Stimulated activated CD8-positive, alpha-beta memory T cell treated with anti-CD3 and anti-CD28 coated beads, Interleukin-4, amount 100 ng/mL, for 48 hours (primary cell): ENCODE measurements at regions not wholly inside any gene's neighbourhood (a gene's known extent, or its start where the extent isn't known, plus 50 kb on each side); places are given as distances from the start of the nearest gene placed in this dataset.

Source experiments
- DNase-seq: peaks from one replicate; pipeline ENCODE4 v3.0.0-alpha.2; 2020

DNA sequence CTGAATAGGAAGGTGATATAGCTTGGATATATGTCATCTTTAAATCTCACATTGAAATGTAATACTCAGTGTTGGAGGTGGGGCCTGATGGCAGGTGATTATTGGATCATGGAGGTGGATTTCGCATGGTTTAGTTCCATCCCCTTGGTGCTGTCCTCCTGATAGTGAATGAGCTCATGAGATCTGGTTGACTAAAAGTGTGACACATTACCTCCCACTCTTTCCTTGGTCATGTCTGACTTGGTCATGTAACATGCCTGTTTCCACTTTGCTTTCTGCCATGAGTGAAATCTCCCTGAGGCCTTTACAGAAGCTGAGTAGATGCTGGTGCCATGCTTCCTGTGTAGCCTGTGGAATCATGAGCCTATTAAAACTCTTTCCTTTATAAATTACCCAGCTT lies 664.5 kb upstream of the NR5A2 start:
- no peak for DNase-seq

DNA sequence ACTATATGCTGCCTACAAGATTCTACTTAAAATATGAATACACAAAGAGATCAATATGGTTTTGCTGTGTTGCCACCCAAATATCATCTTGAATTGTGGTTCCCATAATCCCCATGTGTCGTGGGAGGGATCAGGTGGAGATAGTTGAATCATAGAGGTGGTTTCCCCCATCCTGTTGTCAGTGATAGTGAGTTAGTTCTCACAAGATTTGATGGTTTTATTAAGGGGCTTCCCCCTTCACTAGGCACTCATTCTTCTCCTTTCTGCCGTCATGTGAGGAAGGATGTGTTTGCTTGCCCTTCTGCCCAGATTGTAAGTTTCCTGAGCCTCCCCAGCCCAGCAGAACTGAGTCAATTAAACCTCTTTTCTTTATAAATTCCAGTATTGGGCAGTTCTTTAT lies 654.4 kb upstream of the NR5A2 start:
- no peak for DNase-seq

DNA sequence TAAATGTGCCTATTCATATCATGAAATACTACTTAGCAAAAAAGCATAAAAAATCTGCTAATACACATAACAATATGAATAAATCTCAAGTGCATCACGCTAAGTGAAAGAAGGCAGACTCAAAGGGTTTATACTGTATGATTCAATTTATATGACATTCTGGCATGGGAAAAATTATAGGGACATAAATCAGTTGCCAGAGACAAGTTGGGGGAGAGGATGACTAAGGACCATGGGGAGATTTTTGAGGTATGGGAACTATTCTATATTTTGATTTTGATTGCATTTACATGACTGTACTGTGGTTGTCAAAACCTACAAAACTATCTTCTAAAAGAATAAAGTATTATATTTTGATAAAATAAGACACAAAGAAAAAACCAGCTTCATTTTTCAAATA lies 650.3 kb upstream of the NR5A2 start:
- no peak for DNase-seq

DNA sequence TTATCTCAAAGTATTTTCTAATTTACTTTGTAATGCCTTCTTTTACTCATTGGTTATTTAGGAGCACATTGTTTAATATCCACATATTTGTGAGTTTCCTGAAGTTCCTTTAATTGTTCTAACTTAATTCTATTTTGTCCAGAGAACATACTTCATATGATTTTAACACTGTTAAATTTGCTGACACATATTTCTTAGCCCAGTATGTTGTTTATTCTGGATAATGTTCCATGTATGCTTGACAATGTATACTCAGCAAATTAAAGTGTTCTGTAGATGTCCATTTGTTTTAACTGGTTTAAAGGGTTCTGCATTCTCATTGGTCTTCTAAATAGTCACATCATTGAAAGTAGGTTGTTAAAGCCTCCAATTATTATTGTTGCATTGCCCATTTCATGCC lies 643.7 kb upstream of the NR5A2 start:
- DNase-seq = no peak

DNA sequence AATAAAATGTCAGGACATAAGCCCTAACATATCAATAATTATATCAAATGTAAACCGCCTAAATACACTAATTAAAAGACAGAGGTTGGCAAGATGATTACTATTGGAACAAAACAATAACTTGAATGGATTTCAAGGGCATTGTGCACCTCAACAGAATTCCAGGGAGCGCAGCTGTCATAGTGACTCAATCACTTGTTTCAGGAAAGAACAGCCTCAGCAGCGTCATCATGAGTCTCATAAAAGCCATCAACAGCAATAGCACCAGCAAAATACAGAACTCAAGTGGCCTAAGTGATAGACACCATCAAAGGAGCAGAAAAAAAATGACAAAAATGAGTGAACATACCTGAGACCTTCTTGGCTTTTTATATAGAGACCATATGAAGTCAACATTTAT lies 632.7 kb upstream of the NR5A2 start:
- DNase-seq = no peak

DNA sequence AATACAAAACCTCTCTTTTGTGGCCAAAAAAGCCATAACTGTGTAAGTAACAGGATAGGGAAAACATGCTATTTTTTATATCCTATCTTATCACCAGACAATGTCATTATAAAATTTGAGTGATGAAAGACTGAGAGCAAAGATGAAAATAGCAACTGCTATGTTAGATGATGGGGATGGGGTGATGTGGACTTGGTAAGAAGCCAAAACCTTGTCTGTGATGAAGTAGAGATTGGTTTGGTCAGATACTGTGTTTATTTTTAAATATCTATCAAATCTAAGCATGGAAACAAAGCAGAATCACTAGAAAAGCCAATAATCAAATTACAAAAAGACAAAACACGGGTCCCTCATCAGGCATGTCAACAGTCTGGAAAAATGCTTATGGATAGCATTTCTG lies 631.1 kb upstream of the NR5A2 start:
- no peak for DNase-seq

DNA sequence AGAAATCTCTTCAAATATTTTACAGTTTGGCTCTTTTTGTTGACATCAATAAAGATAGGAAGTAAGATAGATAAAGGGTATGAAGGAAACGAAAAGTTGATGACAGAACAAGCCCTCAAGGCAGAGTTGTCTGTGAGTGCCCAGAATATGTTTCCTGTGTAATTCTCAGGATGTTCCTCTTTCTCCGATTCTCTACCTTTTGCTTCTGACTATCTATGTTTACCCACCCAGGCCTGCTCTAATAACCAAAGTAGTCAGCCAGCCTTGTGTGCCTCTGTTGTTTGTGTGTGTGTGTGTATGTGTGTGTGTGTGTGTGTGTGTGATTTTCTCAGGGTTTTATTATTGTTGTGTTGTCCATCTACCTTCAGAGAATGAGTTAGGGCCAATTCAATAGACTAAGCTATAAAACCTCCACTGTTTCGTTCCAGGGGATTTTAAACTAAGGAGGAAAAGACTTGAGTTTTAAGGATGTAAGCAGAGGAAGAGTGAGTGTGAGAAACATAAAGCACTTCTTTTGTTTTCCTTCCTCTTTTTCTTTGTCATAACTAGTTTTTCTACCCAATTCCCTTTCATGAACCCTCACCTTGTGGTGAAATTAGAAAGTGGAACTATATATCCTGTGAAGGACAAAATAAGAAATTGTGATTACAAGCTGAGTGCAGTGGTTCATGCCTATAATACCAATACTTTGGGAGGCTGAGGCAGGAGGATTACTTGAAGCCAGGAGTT lies 627.4 kb upstream of the NR5A2 start:
- DNase-seq = no peak

DNA sequence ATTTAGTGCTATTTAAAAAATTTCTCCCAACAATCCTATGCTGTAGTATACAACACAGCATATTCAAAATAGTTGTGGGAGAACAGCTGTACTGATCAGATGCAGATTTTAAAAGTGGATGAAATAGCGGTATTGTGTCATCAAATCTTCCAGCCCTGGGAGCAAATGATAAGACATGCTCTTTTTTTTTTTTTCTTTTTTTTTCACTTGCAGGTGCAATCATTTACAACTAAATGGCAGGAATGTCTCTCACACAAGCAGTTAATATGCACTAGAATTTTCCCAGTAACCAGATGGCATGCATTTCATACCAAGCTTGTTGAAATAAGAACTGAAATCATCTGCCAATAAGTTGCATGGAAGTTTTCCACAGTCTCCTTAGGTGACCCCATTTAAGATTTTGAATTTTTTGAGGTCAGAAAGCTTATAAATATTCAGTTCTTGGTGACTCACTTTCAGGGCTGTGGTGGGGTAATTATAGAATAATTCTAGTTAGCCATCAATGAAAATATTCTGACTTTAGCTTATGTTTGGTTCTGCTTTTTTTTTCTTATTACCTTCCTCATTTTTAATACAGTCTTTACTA lies 623.9 kb upstream of the NR5A2 start:
- DNase-seq = no peak

DNA sequence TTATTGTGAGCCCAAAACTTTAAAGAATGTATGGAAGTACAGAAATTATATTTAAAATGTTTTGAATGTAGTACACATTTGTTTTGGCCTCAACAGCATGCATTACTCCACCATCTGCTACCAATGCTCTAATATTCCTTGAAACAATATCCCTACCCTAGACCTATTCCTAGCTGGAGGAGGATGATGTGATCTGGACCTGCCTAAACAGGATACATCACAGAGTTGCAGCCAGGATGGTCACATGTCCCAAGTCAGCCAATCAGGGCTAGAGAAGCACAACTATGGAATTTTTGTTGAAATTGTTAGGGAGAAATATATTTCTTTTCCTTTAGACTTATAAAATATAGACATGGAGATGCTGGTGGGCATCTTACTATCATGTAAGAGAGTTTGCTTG lies 623.3 kb upstream of the NR5A2 start:
- no peak for DNase-seq

DNA sequence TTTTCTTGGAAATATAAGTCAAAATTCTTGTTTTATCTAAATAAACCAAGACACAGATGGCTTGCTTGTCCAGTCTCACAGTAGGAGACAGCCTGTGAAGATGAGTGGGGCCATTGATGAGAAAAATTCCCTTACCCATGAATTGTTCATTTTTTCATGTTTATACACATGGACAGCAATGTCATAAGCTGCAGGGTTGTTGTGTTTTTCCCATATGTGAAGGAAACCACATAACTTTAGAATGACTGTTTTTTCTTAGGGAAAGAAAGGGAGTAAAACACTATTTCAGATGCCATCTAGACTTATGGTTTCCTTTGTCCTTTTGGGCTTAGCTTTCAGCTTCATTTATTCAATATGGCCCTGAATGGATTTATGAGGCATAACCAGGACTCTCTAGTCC lies 622.5 kb upstream of the NR5A2 start:
- no peak for DNase-seq

DNA sequence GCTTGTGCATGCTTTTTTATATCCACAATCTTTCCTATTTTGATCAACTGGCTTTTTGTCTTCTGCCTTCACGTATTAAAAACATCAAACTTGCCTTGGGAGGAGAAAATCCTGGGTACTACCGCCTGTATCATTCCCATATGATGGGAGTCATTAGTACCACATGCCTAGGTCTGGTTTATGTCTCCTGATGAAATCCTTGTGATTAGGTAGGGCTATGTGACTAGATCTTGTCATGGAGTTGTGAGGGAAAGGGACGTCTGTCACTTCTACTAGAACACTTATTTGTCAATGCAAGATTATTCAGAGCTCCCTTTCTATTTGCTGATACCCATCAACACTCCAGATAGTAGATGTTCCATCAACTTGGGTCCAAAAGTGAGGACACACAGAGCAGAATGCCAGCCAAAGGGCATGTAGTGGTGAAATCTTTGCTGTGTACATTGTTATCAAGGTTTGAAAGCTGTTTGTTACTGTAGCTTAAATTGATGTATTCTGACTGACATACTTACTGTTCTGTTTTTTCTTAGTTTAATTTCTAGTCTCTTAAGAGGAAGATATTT lies 621.8 kb upstream of the NR5A2 start:
- no peak for DNase-seq

DNA sequence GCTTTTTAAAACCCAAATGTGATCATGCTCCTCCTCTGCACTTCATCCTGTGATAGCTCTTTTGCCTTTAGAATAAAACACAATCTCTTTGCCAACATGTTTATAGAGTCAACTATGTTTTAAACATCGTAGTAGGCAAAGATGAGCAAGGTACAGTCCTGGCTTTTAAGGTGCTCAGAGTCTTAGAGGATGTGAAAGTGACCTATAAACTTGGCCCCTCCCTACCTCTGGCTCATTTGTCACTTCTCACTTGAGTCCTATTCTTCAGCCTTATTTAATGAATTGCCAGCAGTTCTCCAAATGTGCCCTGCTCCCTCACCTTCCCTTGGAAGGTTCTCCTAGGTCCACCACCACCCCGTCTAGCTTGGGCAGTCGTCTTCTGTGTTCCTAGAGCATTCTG lies 617.0 kb upstream of the NR5A2 start:
- no peak for DNase-seq

DNA sequence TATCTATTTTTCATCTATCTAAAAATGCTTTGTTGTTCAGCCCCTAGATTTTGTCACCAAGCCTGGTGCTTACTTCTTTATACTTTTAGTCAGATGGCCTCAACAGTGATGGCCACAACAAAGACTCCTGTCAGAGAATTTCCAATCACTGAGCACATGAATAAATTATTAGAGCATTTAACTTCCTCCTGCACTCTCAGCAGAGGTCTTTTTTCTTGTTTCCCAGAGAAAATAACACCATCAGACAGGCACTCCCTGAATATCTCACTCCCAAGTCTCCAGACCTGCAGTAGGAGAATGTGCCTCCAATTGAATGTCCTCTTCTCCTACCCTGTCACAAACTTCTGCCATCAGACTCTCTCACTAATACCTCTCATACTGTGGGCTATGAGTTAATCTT lies 616.0 kb upstream of the NR5A2 start:
- no peak for DNase-seq

DNA sequence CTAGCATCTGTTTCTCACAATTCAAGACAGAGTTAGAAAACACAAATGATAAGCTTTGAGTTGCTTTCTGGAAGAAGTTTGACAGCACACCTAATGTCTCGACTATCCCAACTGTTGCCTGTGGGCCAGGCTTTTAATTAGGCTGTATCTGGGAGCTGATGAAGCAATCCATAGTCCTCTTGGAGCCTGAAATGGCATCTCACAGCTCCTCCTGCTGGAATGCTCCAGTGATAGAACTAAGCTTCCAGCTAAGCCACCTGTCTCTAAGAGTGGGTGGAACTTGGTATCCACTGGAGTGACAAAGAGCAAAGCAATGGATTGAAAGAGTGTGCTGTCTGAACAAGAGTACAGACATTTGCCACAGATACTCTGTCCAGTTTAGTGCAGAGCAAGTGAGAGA lies 605.3 kb upstream of the NR5A2 start:
- no peak for DNase-seq

DNA sequence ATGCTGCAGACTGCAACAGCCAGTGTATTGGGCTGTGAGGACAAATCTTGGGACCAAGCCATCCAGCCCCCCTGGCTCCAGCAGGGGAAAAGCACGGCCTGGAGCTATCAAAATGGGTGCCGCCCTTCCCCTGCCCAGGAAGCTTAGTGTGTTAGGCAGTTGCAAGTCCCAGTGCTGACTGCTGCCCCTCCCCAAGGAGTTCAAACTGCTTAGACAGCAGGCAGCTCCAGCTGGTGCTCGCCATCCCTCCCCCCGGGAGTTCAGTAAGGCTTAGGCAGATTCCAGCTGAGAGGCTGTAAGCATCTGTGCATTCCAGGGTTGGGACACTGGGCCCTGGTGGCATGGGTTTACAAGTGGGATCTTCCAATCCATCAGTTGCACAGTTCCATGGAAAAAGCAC lies 579.6 kb upstream of the NR5A2 start:
- DNase-seq = no peak

DNA sequence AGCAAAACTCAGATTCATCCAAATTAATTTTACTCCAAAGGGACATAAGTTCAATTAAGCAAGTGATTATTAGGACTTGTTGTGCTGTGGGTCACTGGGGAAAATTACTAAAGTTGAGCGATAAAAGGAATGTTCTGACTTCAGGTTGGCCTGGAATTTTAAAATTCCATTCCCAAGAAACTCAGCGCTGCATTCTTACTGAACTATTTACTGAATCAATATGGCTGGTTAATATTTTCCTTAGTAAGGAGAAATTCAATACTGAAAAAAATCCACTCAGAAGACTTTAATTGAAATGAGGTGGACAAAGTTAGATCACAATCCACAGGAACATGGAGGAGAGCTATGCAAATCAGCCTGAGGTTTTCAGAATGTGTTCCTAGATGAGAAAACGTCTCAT lies 578.9 kb upstream of the NR5A2 start:
- no peak for DNase-seq

DNA sequence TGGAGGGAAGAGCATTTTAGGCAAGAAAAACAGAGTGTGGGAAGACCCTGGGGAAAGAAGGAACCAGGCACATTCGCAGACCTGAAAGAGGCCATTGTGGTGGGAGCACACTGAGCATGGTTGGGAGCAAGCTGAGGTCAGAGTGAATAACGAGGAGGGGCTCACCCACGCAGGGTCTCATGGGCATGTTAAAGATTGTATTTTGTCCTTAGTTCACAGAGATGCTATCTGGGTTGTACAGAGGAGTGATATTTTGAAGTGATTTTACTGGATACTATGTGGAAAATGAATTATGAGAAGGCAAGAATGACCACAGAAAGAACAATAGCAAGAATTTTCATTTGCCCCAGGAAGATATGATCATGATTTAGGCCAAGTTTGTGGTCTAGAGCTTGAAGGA lies 578.3 kb upstream of the NR5A2 start:
- no peak for DNase-seq

DNA sequence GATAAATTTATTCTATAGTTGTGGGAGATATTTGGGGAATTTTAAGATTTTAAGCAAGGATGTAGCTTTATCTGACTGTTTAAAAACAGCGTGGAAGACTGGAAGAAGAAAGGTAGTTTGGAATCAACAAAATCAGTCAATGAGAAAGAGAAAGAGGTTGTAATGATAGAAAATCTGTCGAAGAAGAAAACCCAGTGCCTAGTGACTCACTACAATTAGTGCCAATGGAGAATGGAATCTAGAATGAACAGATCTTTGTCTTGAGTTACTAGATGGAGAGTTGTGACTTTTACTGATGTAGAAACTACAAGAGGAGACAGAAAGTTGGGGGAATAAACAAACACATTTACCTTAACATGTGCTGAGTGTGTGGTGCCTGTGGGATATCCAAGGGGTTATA lies 577.8 kb upstream of the NR5A2 start:
- no peak for DNase-seq

DNA sequence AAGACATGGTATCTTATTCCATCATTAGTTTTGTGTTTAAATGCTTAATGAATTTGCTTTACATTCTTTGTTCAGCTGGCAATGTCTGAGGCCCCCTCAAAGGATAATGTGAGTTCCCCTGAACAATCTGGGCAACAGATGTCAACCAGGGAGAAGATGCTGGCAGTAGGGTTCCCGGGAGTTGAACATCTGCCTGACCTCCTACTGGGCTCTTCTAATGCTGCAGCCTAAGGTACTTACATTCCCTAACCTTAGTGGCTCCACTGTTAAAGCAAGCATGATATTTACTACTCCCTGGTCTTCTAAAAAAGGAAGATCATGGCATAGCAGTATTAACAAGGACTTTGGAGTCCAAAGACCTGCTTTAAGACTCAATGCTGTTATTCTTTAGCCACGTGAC lies 574.9 kb upstream of the NR5A2 start:
- DNase-seq = no peak

DNA sequence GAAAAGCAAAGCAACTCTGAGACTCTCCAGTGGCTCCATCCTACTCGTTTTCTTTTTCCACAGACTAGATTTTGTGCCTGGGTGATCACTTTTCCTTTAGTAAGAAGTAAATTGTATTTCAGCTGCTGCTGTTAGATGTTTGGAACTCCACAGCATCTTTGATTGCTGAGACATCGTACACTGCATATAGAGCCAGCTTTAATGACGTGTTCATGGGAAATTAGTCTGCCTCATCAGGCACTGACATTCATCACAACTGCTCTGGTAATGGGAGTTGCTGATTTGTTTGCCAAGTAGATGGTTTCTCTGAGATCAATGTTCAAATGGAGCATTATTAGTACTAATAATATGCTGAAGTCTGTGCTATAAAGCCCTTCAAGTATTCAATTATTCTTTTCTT lies 573.8 kb upstream of the NR5A2 start:
- no peak for DNase-seq

DNA sequence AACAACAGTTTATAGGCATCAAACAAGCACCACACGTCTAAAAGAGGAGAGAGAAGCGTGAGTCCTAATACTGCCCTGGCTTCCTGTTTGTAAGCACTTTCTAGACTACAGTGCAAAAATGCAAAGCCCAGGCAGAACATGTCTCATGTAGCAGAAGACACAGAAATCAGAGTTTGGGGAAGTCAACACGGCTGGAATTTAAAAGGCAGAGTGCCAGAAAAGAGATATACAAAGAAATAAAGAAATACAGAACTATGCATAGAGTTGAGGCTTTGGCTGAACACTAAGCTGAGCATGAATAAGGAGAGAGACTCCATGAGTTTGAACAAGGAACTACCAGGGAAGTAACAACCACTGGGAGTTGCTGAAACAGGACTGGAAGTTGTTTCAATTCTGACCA lies 566.6 kb upstream of the NR5A2 start:
- no peak for DNase-seq

DNA sequence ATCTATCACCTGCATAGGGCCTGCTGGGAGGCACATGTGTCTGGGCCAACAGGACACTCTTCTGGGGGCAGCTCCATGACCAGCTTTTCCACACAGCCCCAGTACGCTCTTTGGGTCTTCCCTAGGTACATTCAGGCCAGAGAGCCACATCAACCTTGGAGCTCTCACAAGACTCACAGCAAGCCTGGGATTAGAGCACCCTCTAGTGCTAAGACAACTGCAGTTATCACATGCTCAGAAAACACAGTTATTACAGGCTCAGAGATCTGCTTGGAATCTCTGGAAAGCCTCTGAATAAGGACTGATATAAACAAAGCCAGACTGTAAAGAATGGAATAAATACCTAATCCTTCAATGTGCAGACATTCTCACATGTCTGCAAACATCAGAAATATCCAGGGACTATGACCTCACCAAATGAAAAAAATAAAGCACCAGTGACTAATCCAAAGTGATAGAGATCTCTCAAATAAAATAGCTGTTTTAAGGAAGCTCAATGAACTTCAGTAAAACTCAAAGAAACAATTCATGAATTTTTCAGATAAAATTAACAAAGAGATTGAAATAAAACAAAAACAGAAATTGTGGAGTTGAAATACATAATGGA lies 563.9 kb upstream of the NR5A2 start:
- no peak for DNase-seq

DNA sequence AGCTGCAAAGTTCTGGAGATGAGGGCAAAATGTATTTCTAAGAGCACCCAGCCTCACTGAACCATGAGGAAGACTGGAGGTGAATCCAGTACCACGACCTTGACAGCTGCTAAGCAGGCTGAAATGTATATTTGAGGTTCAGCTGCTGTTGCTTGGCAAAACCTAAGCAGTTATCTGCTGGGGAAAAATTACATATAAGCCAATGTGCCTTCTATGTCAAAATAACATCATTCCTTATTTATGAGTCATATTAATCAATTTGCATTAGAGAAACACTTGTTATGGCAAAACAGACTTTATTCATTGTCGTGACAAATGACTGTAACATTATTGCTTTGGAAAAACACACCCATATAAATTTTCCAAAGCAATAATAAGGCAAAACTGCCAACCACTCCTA lies 560.5 kb upstream of the NR5A2 start:
- no peak for DNase-seq

DNA sequence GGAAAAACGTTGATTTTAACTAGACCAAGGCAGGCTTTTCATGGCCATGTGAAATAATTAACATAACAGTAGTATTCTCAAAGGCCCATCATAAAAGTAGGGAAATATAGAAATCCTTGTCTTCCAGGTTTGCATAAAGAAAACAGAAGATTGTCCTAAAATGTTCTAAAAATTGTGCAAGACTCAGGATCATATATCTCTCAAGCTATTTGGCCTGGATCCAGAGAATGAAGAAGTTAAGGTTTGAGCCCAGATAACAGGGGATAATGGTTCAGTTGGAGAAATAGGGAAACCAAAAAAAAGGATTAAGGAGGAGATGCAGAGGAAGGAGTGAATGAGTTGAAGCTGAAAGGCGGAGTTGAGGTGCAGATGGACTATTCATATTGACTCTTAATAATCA lies 555.5 kb upstream of the NR5A2 start:
- no peak for DNase-seq

DNA sequence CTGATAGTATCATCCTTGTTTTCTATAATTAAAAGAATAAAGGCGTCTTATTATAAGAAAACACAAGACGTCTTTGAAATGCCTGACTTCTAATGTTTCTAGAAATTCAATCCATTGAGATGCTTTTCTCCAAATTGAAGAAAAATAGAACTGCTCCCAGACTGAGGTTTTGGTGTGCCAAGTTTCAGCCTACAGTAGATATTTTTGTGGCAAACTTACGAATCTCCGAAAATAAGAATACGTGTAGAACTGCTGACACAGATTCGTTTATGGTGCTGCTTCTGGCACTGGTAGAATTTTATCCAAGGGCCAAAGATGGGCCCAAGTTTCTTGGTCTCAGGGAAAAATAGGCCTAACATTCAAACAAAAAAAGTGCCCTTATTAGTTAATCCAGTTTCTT lies 554.5 kb upstream of the NR5A2 start:
- no peak for DNase-seq
